ENCODE measurements at regions not wholly inside any gene's neighbourhood (a gene's known extent, or its start where the extent isn't known, plus 50 kb on each side); places are given as distances from the start of the nearest gene placed in this dataset.

DNA sequence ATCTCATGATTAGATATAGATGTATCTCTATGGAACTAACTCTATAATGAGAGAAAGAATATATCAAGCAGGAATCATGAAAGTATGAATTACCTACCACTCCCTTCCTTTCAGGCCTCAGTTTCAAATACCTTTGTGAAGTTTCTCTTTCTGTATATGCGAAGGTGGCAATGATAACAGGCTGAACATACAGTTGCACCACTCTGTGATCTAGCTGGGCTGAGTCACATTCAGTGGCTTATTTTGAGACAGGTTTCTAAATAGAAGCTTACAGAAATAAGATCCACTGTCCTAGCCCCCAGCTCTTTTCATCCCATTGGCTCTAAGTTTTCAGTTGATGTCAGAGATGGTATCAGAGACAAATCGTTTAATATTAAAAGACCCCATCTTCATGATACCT is 662.0 kb downstream of the SLITRK1 start:
- no peak overlapping the region for H3K4me3 ChIP-seq (ENCODE audit: low read depth in 1 of 3, low read length in 3 of 3)
- H3K27ac ChIP-seq (ENCODE audit: low read depth in 1 of 3, low read length in 2 of 3): no peak overlapping the region
- 87 to 93% (median 92%) methylated on average over 2 of the region's 2 CpGs for WGBS, 3 donors
- H3K27me3 ChIP-seq (ENCODE audit: control insufficient read depth in 3 of 3, insufficient read depth in 3 of 3, low read length in 3 of 3): no peaks in the 10 kb centered on the region
- DNase-seq (no peak), FAIRE-seq (no peak)
- no peaks in the 10 kb centered on the region for H3K9me3 ChIP-seq (ENCODE audit: control insufficient read depth in 2 of 2, insufficient read depth in 1 of 2, low read depth in 1 of 2, low read length in 1 of 2)
- H3K36me3 ChIP-seq (ENCODE audit: control insufficient read depth in 3 of 3, insufficient read depth in 2 of 3, low read depth in 1 of 3, low read length in 3 of 3): no peaks in the 10 kb centered on the region
- no peaks in the 10 kb centered on the region for H3K4me1 ChIP-seq (ENCODE audit: control insufficient read depth in 3 of 3, insufficient read depth in 2 of 3, low read depth in 1 of 3, low read length in 2 of 3)

DNA sequence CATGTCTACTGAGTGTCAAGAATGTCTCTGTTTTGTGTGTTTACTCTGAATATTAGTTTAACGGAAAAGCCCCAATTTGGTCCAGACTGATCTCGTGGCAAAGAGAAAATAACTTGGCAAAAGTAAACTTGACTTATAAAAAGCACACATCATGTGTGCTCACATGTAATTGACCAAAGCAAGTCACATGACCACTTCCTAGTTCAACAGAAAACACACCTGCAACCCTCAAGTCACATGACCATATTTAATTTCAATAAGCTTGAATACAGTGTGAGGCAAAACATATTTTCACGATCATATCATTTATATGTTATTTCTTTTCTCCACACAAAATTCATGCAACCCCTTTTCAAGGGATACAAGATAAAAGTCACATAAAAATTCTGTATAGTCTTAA is 662.4 kb downstream of the SLITRK1 start:
- H3K36me3 ChIP-seq (ENCODE audit: control insufficient read depth in 3 of 3, insufficient read depth in 2 of 3, low read depth in 1 of 3, low read length in 3 of 3): no peaks in the 10 kb centered on the region
- FAIRE-seq (no peak), DNase-seq (no peak)
- WGBS, 3 donors: 75 to 83% (median 76%) methylated on average over 3 of the region's 3 CpGs
- no peaks in the 10 kb centered on the region for H3K4me1 ChIP-seq (ENCODE audit: control insufficient read depth in 3 of 3, insufficient read depth in 2 of 3, low read depth in 1 of 3, low read length in 2 of 3)
- H3K9me3 ChIP-seq (ENCODE audit: control insufficient read depth in 2 of 2, insufficient read depth in 1 of 2, low read depth in 1 of 2, low read length in 1 of 2): no peaks in the 10 kb centered on the region
- no peaks in the 10 kb centered on the region for H3K27me3 ChIP-seq (ENCODE audit: control insufficient read depth in 3 of 3, insufficient read depth in 3 of 3, low read length in 3 of 3)
- H3K4me3 ChIP-seq (ENCODE audit: low read depth in 1 of 3, low read length in 3 of 3): no peak overlapping the region
- H3K27ac ChIP-seq (ENCODE audit: low read depth in 1 of 3, low read length in 2 of 3): no peak overlapping the region

GRCh38 chr13:83216479-83217245 is 665.6 kb downstream of the SLITRK1 start:
- Histone ChIP-seq H3K27me3 (ENCODE audit: control insufficient read depth in 3 of 3, insufficient read depth in 3 of 3, low read length in 3 of 3) (no peaks in the 10 kb centered on the region), H3K9me3 (ENCODE audit: control insufficient read depth in 2 of 2, insufficient read depth in 1 of 2, low read depth in 1 of 2, low read length in 1 of 2) (no peaks in the 10 kb centered on the region), H3K4me3 (ENCODE audit: low read depth in 1 of 3, low read length in 3 of 3) (no peak overlapping the region), H3K4me1 (ENCODE audit: control insufficient read depth in 3 of 3, insufficient read depth in 2 of 3, low read depth in 1 of 3, low read length in 2 of 3) (no peaks in the 10 kb centered on the region), H3K27ac (ENCODE audit: low read depth in 1 of 3, low read length in 2 of 3) (no peak overlapping the region), H3K36me3 (ENCODE audit: control insufficient read depth in 3 of 3, insufficient read depth in 2 of 3, low read depth in 1 of 3, low read length in 3 of 3) (no peaks in the 10 kb centered on the region)
- WGBS, 3 donors: 22 to 47% (median 38%) methylated on average over 1 of the region's 1 CpG
- no peak for FAIRE-seq
- DNase-seq: no peak

DNA sequence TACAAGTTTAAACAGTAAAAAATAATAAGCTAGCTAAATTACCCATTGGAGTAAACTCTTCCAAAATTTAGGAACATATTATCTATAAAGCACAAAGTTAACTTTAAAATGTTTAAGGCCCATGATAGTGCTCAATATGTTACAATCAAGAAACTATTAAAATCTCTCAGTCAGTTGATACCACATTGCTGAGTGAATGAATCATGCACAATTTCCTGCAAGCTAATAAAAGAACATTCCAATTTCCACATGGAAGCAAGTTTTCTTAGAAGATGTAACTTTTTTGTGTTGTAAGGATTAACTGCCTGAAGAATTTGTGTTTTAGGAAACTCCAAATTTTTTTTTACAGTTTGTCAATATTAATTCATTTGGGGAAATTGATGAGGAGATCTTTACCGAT is 666.6 kb downstream of the SLITRK1 start:
- H3K4me1 ChIP-seq (ENCODE audit: control insufficient read depth in 3 of 3, insufficient read depth in 2 of 3, low read depth in 1 of 3, low read length in 2 of 3): no peaks in the 10 kb centered on the region
- no peak for DNase-seq
- no peak overlapping the region for H3K4me3 ChIP-seq (ENCODE audit: low read depth in 1 of 3, low read length in 3 of 3)
- H3K36me3 ChIP-seq (ENCODE audit: control insufficient read depth in 3 of 3, insufficient read depth in 2 of 3, low read depth in 1 of 3, low read length in 3 of 3): no peaks in the 10 kb centered on the region
- no peak overlapping the region for H3K27ac ChIP-seq (ENCODE audit: low read depth in 1 of 3, low read length in 2 of 3)
- H3K27me3 ChIP-seq (ENCODE audit: control insufficient read depth in 3 of 3, insufficient read depth in 3 of 3, low read length in 3 of 3): no peaks in the 10 kb centered on the region
- 76 to 87% (median 86%) methylated on average over 1 of the region's 1 CpG for WGBS, 3 donors
- FAIRE-seq: no peak
- H3K9me3 ChIP-seq (ENCODE audit: control insufficient read depth in 2 of 2, insufficient read depth in 1 of 2, low read depth in 1 of 2, low read length in 1 of 2): no peaks in the 10 kb centered on the region

DNA sequence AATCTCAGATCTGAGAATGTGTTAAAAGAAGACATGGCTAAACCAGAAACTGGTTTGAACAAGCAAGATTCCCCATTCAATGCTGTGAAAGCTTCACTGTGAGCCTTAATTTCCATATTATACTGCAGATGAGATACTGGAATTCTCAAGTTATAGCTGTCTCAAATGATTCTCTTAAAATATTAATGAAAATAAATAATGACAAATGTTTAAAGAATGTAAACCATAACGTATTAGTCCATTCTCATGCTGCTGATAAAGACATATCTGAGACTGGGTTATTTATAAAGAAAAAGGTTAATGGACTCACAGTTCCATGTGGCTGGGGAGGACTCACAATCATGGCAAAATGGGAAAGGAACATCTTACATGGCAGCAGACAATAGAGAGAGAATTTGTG is 667.8 kb downstream of the SLITRK1 start:
- DNase-seq: no peak
- H3K27me3 ChIP-seq (ENCODE audit: control insufficient read depth in 3 of 3, insufficient read depth in 3 of 3, low read length in 3 of 3): no peaks in the 10 kb centered on the region
- H3K4me1 ChIP-seq (ENCODE audit: control insufficient read depth in 3 of 3, insufficient read depth in 2 of 3, low read depth in 1 of 3, low read length in 2 of 3): no peaks in the 10 kb centered on the region
- no peak for FAIRE-seq
- peaks cover 0 to 3% of the 10 kb centered on the region in 2 donors for H3K9me3 ChIP-seq (ENCODE audit: control insufficient read depth in 2 of 2, insufficient read depth in 1 of 2, low read depth in 1 of 2, low read length in 1 of 2)
- H3K4me3 ChIP-seq (ENCODE audit: low read depth in 1 of 3, low read length in 3 of 3): no peak overlapping the region
- WGBS, 3 donors: 26 to 48% (median 43%) methylated on average over 1 of the region's 1 CpG
- no peaks in the 10 kb centered on the region for H3K36me3 ChIP-seq (ENCODE audit: control insufficient read depth in 3 of 3, insufficient read depth in 2 of 3, low read depth in 1 of 3, low read length in 3 of 3)
- no peak overlapping the region for H3K27ac ChIP-seq (ENCODE audit: low read depth in 1 of 3, low read length in 2 of 3)

DNA sequence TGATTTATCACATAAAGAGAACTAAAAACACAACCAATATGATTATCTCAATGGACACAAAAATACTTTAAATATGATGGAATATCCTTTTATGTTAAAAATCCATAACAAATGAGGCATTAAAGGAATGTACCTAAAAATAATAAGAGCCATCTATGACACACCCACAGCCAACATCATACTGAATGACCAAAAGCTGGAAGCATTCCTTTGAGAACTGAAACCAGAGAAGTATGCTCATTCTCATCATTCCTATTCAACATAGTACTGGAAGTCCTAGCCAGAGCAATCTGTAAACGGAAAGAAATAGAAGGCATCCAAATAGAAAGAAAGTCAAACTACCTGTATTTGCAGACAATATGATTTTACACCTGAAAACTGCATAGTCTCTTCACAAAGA is 671.0 kb downstream of the SLITRK1 start:
- WGBS, 3 donors: 87 to 90% (median 88%) methylated on average over 1 of the region's 1 CpG
- FAIRE-seq: no peak
- no peak for DNase-seq
- Histone ChIP-seq H3K27me3 (ENCODE audit: control insufficient read depth in 3 of 3, insufficient read depth in 3 of 3, low read length in 3 of 3) (no peaks in the 10 kb centered on the region), H3K4me3 (ENCODE audit: low read depth in 1 of 3, low read length in 3 of 3) (no peak overlapping the region), H3K9me3 (ENCODE audit: control insufficient read depth in 2 of 2, insufficient read depth in 1 of 2, low read depth in 1 of 2, low read length in 1 of 2) (peaks cover 0 to 6% of the 10 kb centered on the region in 2 donors), H3K27ac (ENCODE audit: low read depth in 1 of 3, low read length in 2 of 3) (no peak overlapping the region), H3K36me3 (ENCODE audit: control insufficient read depth in 3 of 3, insufficient read depth in 2 of 3, low read depth in 1 of 3, low read length in 3 of 3) (no peaks in the 10 kb centered on the region), H3K4me1 (ENCODE audit: control insufficient read depth in 3 of 3, insufficient read depth in 2 of 3, low read depth in 1 of 3, low read length in 2 of 3) (no peaks in the 10 kb centered on the region)

DNA sequence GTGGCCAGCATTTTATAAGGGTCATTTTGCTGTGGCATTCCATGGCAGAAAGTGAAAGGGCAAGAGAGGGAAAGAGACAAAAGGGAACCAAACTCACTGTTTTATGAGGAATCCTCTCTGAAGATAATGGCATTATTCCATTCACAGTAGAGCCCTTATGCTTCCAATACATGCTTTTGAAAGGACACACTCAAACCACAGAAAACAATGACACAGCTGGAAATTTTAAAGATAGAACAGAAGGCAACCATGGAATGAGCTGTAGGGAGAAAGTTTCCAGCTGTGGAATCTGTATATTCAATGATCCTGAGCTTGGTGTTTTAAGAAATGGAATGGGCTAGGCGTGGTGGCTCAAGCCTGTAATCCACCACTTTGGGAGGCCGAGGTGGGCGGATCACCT is 677.4 kb downstream of the SLITRK1 start:
- WGBS, 3 donors: 82 to 94% (median 83%) methylated on average over 3 of the region's 3 CpGs
- no peak overlapping the region for H3K27ac ChIP-seq (ENCODE audit: low read depth in 1 of 3, low read length in 2 of 3)
- no peak for FAIRE-seq
- H3K4me3 ChIP-seq (ENCODE audit: low read depth in 1 of 3, low read length in 3 of 3): no peak overlapping the region
- DNase-seq: no peak
- no peaks in the 10 kb centered on the region for H3K27me3 ChIP-seq (ENCODE audit: control insufficient read depth in 3 of 3, insufficient read depth in 3 of 3, low read length in 3 of 3)
- peaks cover 0 to 8% of the 10 kb centered on the region in 2 donors for H3K9me3 ChIP-seq (ENCODE audit: control insufficient read depth in 2 of 2, insufficient read depth in 1 of 2, low read depth in 1 of 2, low read length in 1 of 2)
- H3K36me3 ChIP-seq (ENCODE audit: control insufficient read depth in 3 of 3, insufficient read depth in 2 of 3, low read depth in 1 of 3, low read length in 3 of 3): no peaks in the 10 kb centered on the region
- H3K4me1 ChIP-seq (ENCODE audit: control insufficient read depth in 3 of 3, insufficient read depth in 2 of 3, low read depth in 1 of 3, low read length in 2 of 3): no peaks in the 10 kb centered on the region

GRCh38 chr13:83201506-83201905 is 680.8 kb downstream of the SLITRK1 start:
- no peak overlapping the region for H3K27ac ChIP-seq (ENCODE audit: low read depth in 1 of 3, low read length in 2 of 3)
- H3K4me3 ChIP-seq (ENCODE audit: low read depth in 1 of 3, low read length in 3 of 3): no peak overlapping the region
- DNase-seq: no peak
- 56 to 70% (median 64%) methylated on average over 3 of the region's 3 CpGs for WGBS, 3 donors
- peaks cover 0 to 5% of the 10 kb centered on the region in 2 donors for H3K9me3 ChIP-seq (ENCODE audit: control insufficient read depth in 2 of 2, insufficient read depth in 1 of 2, low read depth in 1 of 2, low read length in 1 of 2)
- no peak for FAIRE-seq
- no peaks in the 10 kb centered on the region for H3K27me3 ChIP-seq (ENCODE audit: control insufficient read depth in 3 of 3, insufficient read depth in 3 of 3, low read length in 3 of 3)
- H3K4me1 ChIP-seq (ENCODE audit: control insufficient read depth in 3 of 3, insufficient read depth in 2 of 3, low read depth in 1 of 3, low read length in 2 of 3): no peaks in the 10 kb centered on the region
- no peaks in the 10 kb centered on the region for H3K36me3 ChIP-seq (ENCODE audit: control insufficient read depth in 3 of 3, insufficient read depth in 2 of 3, low read depth in 1 of 3, low read length in 3 of 3)

- Histone ChIP-seq H3K27ac (ENCODE audit: low read depth in 1 of 3, low read length in 2 of 3) (no peak overlapping the region), H3K4me3 (ENCODE audit: low read depth in 1 of 3, low read length in 3 of 3) (no peak overlapping the region), H3K36me3 (ENCODE audit: control insufficient read depth in 3 of 3, insufficient read depth in 2 of 3, low read depth in 1 of 3, low read length in 3 of 3) (no peaks in the 10 kb centered on the region), H3K27me3 (ENCODE audit: control insufficient read depth in 3 of 3, insufficient read depth in 3 of 3, low read length in 3 of 3) (no peaks in the 10 kb centered on the region), H3K4me1 (ENCODE audit: control insufficient read depth in 3 of 3, insufficient read depth in 2 of 3, low read depth in 1 of 3, low read length in 2 of 3) (no peaks in the 10 kb centered on the region), H3K9me3 (ENCODE audit: control insufficient read depth in 2 of 2, insufficient read depth in 1 of 2, low read depth in 1 of 2, low read length in 1 of 2) (peaks cover 0 to 5% of the 10 kb centered on the region in 2 donors)
- no peak for DNase-seq
- FAIRE-seq: no peak
- WGBS, 3 donors: 65 to 70% (median 70%) methylated on average over 3 of the region's 3 CpGs
Observed at GRCh38 chr13:83197316-83197715, 685.0 kb downstream of the SLITRK1 start.

Measured in small intestine (tissue), 7 donors.